Neural progenitor cell (in vitro differentiated cells): ENCODE measurements at regions not wholly inside any gene's neighbourhood (a gene's known extent, or its start where the extent isn't known, plus 50 kb on each side); places are given as distances from the start of the nearest gene placed in this dataset.

Experiments used
- CTCF ChIP-seq: fragments of 200-600 bp; sonication (generic); IDR thresholded peaks from 2 replicates; pipeline ENCODE4 v1.5.1; 2017; ENCODE audit warnings: antibody characterized with exemption, mild to moderate bottlenecking
- EZH2 ChIP-seq: fragments of 200-600 bp; sonication (generic); IDR thresholded peaks from 2 replicates; pipeline ENCODE4 v1.6.1; 2017; ENCODE audit warnings: antibody characterized with exemption, mild to moderate bottlenecking, moderate library complexity
- EZH2phosphoT487 ChIP-seq: fragments of 200-600 bp; sonication (generic); IDR thresholded peaks from 2 replicates; pipeline ENCODE4 v1.6.1; 2017; ENCODE audit warnings: antibody characterized with exemption

GRCh38 chr13:105846923-105847322 is 688.5 kb downstream of the EFNB2 start:
- TF ChIP-seq CTCF (no peak), EZH2 (no peak), EZH2phosphoT487 (no peak)
